Gastrocnemius medialis (tissue), 4 donors: ENCODE measurements at regions not wholly inside any gene's neighbourhood (a gene's known extent, or its start where the extent isn't known, plus 50 kb on each side); places are given as distances from the start of the nearest gene placed in this dataset.
"Not testable (repeated sequence)": the region's sequence is repeated elsewhere in the genome, so short reads cannot be mapped to it uniquely, and the experiment has no call there.

ENCODE experiments used
- ATAC-seq, 2 donors: fragments of 150-250 bp; one replicate each; pipeline ENCODE4 v1.9.1; 2016
- DNase-seq, 2 donors: peaks; one replicate each; pipeline ENCODE4 v3.0.0-alpha.2; 2019
- H3K27ac ChIP-seq, 4 donors: fragments of 200-600 bp; sonication (generic); 1 replicate in 1 of 4; 2 replicates in 3 of 4; pipeline ENCODE4 v1.5.1; 2016 to 2018; ENCODE audit warnings: mild to moderate bottlenecking in 2 of 4, moderate library complexity in 1 of 4
- H3K27me3 ChIP-seq, 3 donors: fragments of 200-600 bp; sonication (generic) in 2 of 3; 1 replicate in 1 of 3; 2 replicates in 2 of 3; pipeline versions ENCODE4 v1.5.1 to v1.6.0; 2016 to 2019; ENCODE audit warnings: mild to moderate bottlenecking in 1 of 3, moderate library complexity in 1 of 3
- H3K36me3 ChIP-seq, 2 donors: fragments of 200-600 bp; sonication (generic) in 1 of 2; one replicate each; pipeline ENCODE4 v1.5.1; 2017 to 2018
- H3K4me1 ChIP-seq, 2 donors: fragments of 200-600 bp; sonication (generic) in 1 of 2; one replicate each; pipeline ENCODE4 v1.5.1; 2016 to 2017; ENCODE audit warnings: mild to moderate bottlenecking in 2 of 2
- H3K4me3 ChIP-seq, 4 donors: fragments of 200-600 bp; sonication (generic) in 3 of 4; 1 replicate in 1 of 4; 2 replicates in 3 of 4; pipeline ENCODE4 v1.5.1; 2016 to 2019; ENCODE audit warnings: mild to moderate bottlenecking in 2 of 4
- H3K9me3 ChIP-seq, 3 donors: fragments of 200-600 bp; sonication (generic) in 2 of 3; 1 replicate in 1 of 3; 2 replicates in 2 of 3; pipeline ENCODE4 v1.5.1; 2016 to 2019
- POLR2A ChIP-seq, 2 donors: fragments of 450-650 bp; IDR thresholded peaks; one replicate each; pipeline ENCODE4 v1.6.1; 2017; ENCODE audit warnings: antibody characterized with exemption in 2 of 2, mild to moderate bottlenecking in 2 of 2, moderate library complexity in 2 of 2
- in situ Hi-C, 4 donors: fragments of 200-750 bp; cut with MboI; loops; one replicate each; pipeline versions ENCODE4 v1.15.0 to v1.8.0; 2017; ENCODE audit warnings: low sequenced_read_pairs in 4 of 4
- intact Hi-C: fragments of 100-400 bp; cut with DNase I; formaldehyde crosslinking; loops from one replicate; pipeline ENCODE4 v1.15.1; 2023; ENCODE audit warnings: low total_unique reads
- TF ChIP-seq, protein P1 (sequence below), 5 experiments: fragments of 450-650 bp in 3 of 5; fragments of 200-600 bp in 2 of 5; sonication (generic) in 2 of 5; IDR thresholded peaks in 4 of 5; conservative IDR thresholded peaks in 1 of 5; 1 replicate in 4 of 5; 2 replicates in 1 of 5; pipeline ENCODE4 v1.5.1; 2016 to 2019; ENCODE audit warnings: antibody characterized with exemption in 5 of 5, mild to moderate bottlenecking in 3 of 5, moderate library complexity in 3 of 5

DNA sequence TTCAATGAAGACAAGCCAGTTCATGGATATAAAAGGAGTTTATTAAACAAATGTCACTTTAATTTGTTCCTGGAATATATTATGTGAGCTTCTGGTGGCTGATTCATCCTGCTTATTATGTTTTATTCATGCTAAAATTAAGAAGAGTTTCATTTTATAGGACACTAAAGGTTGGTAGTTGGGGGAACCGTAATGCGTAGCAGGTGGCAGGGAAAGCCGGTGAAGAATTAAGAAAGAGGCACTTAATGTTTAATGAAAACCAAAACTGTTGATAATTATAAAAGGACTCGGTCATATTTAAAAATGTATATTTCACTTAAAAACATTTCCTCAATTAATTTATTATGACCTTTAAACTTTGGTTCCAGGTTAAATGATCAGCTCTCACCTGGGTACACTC, 94.3 kb downstream of the XKR3 start:
- H3K4me1 ChIP-seq, H3K4me3 ChIP-seq, H3K27ac ChIP-seq, H3K9me3 ChIP-seq, DNase-seq, H3K36me3 ChIP-seq, H3K27me3 ChIP-seq, intact Hi-C loops, ATAC-seq: not testable (repeated sequence)
- in situ Hi-C loops: loop anchor here in 1 of 4 donors (25.0 kb wide), 1 partner anchor 94 kb away; no protein-coding TSS in a partner anchor

DNA sequence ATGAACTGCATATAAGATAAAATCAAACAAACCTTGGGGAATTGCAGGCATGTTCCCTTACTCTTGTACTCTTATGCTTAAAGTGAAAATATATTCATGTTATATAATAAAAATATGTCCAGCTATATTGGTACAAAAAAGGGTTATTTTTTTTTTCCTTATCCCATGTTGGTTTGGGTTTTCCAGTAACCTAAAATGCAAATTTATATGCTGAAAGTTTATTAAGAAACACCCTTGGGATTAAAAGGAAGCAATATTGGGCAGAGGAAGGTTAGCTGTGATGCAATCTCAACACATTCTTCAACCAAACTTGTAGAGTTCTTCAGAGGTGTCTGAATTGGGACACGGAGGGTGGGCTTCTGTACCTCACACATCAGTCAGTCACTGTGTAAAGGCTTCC, 97.7 kb downstream of the XKR3 start:
- H3K36me3 ChIP-seq, H3K27ac ChIP-seq, DNase-seq, H3K9me3 ChIP-seq, H3K4me3 ChIP-seq, intact Hi-C loops, H3K4me1 ChIP-seq, ATAC-seq, H3K27me3 ChIP-seq: not testable (repeated sequence)
- in situ Hi-C loops: loop anchor here in 1 of 4 donors (25.0 kb wide), 1 partner anchor 90 kb away; no protein-coding TSS in a partner anchor

DNA sequence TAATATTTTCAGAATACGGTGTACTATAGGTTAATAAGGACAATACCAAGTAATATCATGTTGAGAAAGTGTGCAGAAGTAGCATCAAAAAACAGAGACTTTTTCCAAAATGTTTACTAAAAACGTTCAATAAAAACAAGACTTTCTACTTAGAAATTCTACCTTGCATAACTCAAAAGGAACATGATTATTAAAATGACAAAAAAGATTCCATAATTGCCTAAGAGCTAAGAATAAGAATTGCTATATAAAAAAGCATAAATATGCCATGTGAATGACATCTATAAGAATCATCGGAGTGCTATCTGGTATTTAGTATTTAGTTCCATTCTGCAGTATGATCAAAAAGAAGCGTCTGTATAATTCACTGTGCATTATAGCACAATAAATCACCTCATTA, 102.0 kb downstream of the XKR3 start:
- H3K4me1 ChIP-seq, H3K27me3 ChIP-seq, H3K9me3 ChIP-seq, ATAC-seq, intact Hi-C loops, in situ Hi-C loops, H3K4me3 ChIP-seq, H3K36me3 ChIP-seq, DNase-seq, H3K27ac ChIP-seq: not testable (repeated sequence)

DNA sequence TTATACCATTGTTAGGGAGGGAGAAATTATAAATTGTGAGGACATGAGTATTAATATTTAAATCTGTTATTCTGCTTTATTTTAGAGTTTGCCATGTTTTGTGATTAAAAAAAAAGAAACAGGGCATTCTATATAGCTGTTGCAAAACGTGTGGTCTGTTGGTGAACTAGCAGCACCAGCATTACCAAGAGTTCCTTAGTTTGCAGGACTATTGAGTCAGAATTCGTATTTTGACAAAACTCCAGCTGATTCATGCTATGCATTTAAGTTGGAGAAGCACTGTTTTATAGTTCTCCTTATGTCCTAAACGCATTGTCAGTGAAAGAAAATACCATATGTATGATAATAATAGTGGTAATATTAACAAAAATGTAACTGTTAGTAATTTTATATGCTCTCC, 102.6 kb downstream of the XKR3 start:
- intact Hi-C loops, in situ Hi-C loops, ATAC-seq: not testable (repeated sequence)

DNA sequence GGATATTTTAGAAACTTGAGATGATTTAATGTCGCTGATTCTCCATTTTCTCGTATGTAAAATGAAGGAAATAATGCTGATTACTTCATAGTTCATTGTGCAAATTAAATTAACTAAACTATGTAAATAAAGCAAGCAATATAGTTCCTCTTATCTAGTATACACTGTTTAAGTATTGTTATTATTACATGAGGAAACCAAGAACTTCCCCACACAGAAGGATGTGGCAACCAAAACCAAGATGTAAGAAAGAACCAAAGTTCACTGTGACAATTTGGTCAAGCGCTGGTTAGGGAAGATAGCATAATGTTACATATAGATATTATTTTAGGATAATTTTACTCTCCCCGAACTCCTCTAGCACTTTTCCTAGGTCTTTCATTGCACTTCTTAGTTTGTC, 103.2 kb downstream of the XKR3 start:
- in situ Hi-C loops: no loop called here
- intact Hi-C loops: no loop called here
- no peaks in the 10 kb centered on the region for H3K36me3 ChIP-seq
- H3K27me3 ChIP-seq: peaks cover 0 to 8% (median 7%) of the 10 kb centered on the region in 3 donors
- no peaks in the 10 kb centered on the region for H3K4me1 ChIP-seq
- H3K27ac ChIP-seq: no peak overlapping the region
- H3K9me3 ChIP-seq: no peaks in the 10 kb centered on the region
- ATAC-seq (no peak), DNase-seq (no peak)
- H3K4me3 ChIP-seq: no peak overlapping the region
- TF ChIP-seq, protein P1, sequence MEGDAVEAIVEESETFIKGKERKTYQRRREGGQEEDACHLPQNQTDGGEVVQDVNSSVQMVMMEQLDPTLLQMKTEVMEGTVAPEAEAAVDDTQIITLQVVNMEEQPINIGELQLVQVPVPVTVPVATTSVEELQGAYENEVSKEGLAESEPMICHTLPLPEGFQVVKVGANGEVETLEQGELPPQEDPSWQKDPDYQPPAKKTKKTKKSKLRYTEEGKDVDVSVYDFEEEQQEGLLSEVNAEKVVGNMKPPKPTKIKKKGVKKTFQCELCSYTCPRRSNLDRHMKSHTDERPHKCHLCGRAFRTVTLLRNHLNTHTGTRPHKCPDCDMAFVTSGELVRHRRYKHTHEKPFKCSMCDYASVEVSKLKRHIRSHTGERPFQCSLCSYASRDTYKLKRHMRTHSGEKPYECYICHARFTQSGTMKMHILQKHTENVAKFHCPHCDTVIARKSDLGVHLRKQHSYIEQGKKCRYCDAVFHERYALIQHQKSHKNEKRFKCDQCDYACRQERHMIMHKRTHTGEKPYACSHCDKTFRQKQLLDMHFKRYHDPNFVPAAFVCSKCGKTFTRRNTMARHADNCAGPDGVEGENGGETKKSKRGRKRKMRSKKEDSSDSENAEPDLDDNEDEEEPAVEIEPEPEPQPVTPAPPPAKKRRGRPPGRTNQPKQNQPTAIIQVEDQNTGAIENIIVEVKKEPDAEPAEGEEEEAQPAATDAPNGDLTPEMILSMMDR (IDR thresholded peaks at IDR 0.05 in 4 of 5, conservative IDR thresholded peaks at IDR 0.05 in 1 of 5): no peak
- TF ChIP-seq POLR2A (IDR thresholded peaks at IDR 0.05): no peak

More for the DNA sequence above, 102.6 kb downstream of the XKR3 start:
- not testable (repeated sequence) for H3K4me3 ChIP-seq, DNase-seq, H3K27me3 ChIP-seq, H3K9me3 ChIP-seq, H3K4me1 ChIP-seq, H3K27ac ChIP-seq, H3K36me3 ChIP-seq

DNA sequence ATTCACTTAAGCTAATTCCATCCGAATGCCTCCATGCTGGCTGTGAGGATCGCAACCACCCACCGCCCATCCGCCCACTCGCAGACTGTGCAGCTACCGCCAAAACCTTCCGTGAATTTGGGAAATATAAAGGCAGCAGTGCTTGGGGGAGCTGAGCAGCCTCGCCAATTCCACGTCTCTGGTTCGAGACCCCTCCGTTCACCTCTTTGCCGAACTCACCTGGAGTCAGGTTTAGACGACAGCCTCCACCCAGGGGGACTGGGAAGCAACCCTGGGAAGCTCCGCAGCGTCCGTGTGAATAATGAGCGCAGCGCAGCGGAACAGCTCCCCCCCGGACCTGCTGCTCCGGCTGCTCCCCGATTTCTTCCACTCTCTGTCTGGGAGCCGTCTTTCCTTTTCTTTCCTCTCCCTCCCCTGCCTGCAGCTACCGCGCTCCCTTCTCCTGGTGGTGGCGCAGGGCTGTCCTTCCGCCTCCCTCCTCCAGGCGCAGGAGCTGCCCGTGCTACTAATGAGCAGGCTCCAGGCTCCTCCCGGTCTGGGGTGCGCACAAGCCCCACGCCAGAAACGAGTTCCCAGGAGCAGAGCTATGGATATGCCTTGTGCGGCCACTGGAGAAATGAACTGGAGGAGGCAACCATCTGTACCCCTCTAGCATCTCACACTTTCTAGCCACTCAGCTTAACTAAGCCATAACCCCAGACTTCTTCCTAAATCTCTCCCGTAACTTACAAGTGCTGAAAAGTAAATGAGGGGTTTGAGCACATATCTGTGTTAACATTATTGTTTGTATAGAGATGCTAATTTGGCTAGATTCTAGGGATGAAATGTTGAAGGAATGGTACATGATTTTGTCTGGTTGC, 107.3 kb downstream of the XKR3 start:
- peaks cover 0 to 8% (median 7%) of the 10 kb centered on the region in 3 donors for H3K27me3 ChIP-seq
- no peak overlapping the region for H3K4me3 ChIP-seq
- H3K9me3 ChIP-seq: no peaks in the 10 kb centered on the region
- H3K27ac ChIP-seq: no peak overlapping the region
- DNase-seq: no peak
- ATAC-seq: no peak
- intact Hi-C loops: loop anchor here (10.0 kb wide), 1 partner anchor 127 kb away; no protein-coding TSS in a partner anchor
- H3K4me1 ChIP-seq: no peaks in the 10 kb centered on the region
- no peak for TF ChIP-seq POLR2A (IDR thresholded peaks at IDR 0.05)
- TF ChIP-seq, protein P1 (IDR thresholded peaks at IDR 0.05 in 4 of 5, conservative IDR thresholded peaks at IDR 0.05 in 1 of 5): no peak
- in situ Hi-C loops: no loop called here
- no peaks in the 10 kb centered on the region for H3K36me3 ChIP-seq

DNA sequence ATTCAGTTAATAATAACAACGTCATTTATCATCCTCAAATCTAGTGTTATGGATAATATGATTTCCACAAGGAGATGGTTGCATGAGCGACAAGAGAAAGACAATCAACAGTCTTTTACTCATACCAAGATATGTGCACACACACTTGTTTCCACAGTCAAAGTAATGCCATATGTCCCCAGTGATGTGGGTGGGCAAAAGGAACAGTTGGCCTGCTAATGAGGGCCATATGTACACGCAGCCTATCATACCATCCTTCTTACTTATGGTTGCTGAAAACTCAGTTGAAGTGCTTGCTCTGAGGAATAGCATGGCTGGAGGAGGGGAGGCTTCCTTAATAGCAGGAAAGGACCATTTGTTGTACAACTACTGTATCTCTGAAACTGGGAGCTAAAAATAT, 110.6 kb downstream of the XKR3 start:
- in situ Hi-C loops, H3K36me3 ChIP-seq, H3K4me1 ChIP-seq, H3K27ac ChIP-seq, ATAC-seq, DNase-seq, H3K27me3 ChIP-seq, H3K4me3 ChIP-seq, H3K9me3 ChIP-seq: not testable (repeated sequence)
- intact Hi-C loops: loop anchor here (10.0 kb wide), 1 partner anchor 130 kb away; no protein-coding TSS in a partner anchor

DNA sequence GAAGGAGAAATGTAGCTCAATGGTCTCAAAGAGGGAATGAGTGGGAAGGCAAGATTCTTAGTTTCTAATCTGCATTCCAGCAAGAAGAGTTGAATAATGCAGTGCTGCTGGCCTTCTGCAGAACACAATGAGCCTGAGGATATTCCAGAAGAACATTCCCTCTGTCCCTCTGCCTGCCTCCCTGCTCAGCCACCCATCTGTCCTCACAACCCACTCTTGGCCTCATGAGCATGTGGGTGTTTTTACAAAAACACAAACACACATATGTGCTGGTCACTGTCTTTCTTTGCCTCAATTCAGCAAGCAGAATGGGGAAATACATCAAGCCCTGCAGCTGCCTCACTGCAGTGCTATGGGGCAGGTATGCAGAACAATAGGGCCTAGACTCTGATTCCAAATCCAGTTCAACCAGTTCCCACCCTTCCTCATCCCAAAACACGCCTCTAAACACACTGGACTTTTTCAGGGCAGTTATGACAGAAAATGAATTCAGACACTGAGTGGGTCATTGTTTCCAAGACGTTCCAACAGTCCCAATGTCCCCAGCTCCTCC, 109.8 kb upstream of the CCT8L2 start:
- H3K27ac ChIP-seq, H3K4me1 ChIP-seq, intact Hi-C loops, H3K36me3 ChIP-seq, H3K9me3 ChIP-seq, DNase-seq, H3K27me3 ChIP-seq, ATAC-seq, H3K4me3 ChIP-seq, in situ Hi-C loops: not testable (repeated sequence)

DNA sequence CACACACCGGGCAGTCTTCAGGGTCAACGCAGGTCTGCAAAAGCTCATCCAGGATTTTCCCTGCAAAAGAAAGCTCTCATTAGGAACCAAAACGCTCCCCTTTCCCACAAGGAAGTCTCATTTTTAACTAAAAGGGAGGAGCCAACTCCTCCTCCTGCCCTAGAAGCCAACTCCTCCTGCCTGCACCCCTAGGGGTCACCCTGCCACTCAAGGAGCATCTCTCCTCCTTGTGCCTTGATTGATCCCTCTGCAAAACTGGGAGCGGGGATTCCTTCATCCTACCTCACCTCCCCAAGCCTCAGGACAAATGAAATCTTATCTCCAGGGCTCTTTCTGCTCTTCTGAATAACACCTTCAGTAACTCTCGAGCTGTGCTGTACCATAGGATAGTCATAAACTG, 107.8 kb upstream of the CCT8L2 start:
- H3K9me3 ChIP-seq, H3K4me3 ChIP-seq, intact Hi-C loops, in situ Hi-C loops, DNase-seq, H3K27me3 ChIP-seq, H3K27ac ChIP-seq, H3K4me1 ChIP-seq, ATAC-seq, H3K36me3 ChIP-seq: not testable (repeated sequence)
